ENCODE measurements at regions not wholly inside any gene's neighbourhood (a gene's known extent, or its start where the extent isn't known, plus 50 kb on each side); places are given as distances from the start of the nearest gene placed in this dataset.

DNA sequence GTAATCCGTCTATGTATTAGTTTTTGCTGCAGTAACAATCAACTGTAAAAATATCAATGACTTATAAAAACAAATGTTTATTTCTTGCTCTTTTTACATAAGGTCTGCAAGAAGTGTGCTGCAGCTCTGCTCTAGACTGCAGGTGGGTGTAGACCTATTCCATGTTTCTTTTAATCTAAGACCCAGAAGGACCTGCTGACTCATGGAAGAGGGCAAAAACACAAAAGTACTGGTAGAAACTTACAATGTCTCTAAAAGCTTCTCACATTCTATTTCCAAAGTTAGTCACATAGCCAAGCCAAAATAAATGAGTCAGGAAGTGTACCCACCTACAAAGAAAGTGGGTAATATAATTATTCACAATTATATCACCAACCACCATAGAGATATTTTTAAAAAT lies 435.9 kb upstream of the FAT3 start:
- DNase-seq (ENCODE audit: low read depth, low spot score): no peak
- H3K4me1 ChIP-seq (ENCODE audit: control insufficient read depth, insufficient read depth, low read length): no peaks in the 10 kb centered on the region
- H3K27ac ChIP-seq (ENCODE audit: low read length): no peak overlapping the region
- no TSS peak for BruUV-seq (replicated peaks)
- H3K36me3 ChIP-seq (ENCODE audit: control insufficient read depth, insufficient read depth, low read length): no peaks in the 10 kb centered on the region
- TF ChIP-seq POLR2AphosphoS5 (IDR thresholded peaks at IDR 0.05; ENCODE audit: low read depth, low read length): no peak
- no peak for TF ChIP-seq SIN3A (IDR thresholded peaks at IDR 0.05; ENCODE audit: borderline replicate concordance, insufficient read depth, low read depth, low read length)
- TF ChIP-seq, protein P1, sequence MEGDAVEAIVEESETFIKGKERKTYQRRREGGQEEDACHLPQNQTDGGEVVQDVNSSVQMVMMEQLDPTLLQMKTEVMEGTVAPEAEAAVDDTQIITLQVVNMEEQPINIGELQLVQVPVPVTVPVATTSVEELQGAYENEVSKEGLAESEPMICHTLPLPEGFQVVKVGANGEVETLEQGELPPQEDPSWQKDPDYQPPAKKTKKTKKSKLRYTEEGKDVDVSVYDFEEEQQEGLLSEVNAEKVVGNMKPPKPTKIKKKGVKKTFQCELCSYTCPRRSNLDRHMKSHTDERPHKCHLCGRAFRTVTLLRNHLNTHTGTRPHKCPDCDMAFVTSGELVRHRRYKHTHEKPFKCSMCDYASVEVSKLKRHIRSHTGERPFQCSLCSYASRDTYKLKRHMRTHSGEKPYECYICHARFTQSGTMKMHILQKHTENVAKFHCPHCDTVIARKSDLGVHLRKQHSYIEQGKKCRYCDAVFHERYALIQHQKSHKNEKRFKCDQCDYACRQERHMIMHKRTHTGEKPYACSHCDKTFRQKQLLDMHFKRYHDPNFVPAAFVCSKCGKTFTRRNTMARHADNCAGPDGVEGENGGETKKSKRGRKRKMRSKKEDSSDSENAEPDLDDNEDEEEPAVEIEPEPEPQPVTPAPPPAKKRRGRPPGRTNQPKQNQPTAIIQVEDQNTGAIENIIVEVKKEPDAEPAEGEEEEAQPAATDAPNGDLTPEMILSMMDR (IDR thresholded peaks at IDR 0.05): no peak
- TF ChIP-seq TCF7L2 (IDR thresholded peaks at IDR 0.05; ENCODE audit: low read depth, low read length): no peak
- TF ChIP-seq, protein P2, sequence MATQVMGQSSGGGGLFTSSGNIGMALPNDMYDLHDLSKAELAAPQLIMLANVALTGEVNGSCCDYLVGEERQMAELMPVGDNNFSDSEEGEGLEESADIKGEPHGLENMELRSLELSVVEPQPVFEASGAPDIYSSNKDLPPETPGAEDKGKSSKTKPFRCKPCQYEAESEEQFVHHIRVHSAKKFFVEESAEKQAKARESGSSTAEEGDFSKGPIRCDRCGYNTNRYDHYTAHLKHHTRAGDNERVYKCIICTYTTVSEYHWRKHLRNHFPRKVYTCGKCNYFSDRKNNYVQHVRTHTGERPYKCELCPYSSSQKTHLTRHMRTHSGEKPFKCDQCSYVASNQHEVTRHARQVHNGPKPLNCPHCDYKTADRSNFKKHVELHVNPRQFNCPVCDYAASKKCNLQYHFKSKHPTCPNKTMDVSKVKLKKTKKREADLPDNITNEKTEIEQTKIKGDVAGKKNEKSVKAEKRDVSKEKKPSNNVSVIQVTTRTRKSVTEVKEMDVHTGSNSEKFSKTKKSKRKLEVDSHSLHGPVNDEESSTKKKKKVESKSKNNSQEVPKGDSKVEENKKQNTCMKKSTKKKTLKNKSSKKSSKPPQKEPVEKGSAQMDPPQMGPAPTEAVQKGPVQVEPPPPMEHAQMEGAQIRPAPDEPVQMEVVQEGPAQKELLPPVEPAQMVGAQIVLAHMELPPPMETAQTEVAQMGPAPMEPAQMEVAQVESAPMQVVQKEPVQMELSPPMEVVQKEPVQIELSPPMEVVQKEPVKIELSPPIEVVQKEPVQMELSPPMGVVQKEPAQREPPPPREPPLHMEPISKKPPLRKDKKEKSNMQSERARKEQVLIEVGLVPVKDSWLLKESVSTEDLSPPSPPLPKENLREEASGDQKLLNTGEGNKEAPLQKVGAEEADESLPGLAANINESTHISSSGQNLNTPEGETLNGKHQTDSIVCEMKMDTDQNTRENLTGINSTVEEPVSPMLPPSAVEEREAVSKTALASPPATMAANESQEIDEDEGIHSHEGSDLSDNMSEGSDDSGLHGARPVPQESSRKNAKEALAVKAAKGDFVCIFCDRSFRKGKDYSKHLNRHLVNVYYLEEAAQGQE (IDR thresholded peaks at IDR 0.05; ENCODE audit: insufficient read depth in 1 of 2, low read depth in 2 of 2, low read length in 1 of 2): no peak
- H3K27me3 ChIP-seq (ENCODE audit: control insufficient read depth, insufficient read depth, low read length): no peaks in the 10 kb centered on the region
- CTCF ChIA-PET: no interaction called here
- intact Hi-C loops (cut with micrococcal nuclease; ENCODE audit: unreplicated experiment): no loop called here
- in situ Hi-C loops (cut with HindIII; ENCODE audit: low pct_unique_long_range_greater_than_20kb, low sequenced_read_pairs): no loop called here
- no peak overlapping the region for H3K4me3 ChIP-seq (ENCODE audit: low read depth in 2 of 2, low read length in 2 of 2)
- POLR2A ChIA-PET: no interaction called here
- no peak for ATAC-seq
- H3K9me3 ChIP-seq (ENCODE audit: control insufficient read depth, insufficient read depth, low read depth, low read length): no peaks in the 10 kb centered on the region

DNA sequence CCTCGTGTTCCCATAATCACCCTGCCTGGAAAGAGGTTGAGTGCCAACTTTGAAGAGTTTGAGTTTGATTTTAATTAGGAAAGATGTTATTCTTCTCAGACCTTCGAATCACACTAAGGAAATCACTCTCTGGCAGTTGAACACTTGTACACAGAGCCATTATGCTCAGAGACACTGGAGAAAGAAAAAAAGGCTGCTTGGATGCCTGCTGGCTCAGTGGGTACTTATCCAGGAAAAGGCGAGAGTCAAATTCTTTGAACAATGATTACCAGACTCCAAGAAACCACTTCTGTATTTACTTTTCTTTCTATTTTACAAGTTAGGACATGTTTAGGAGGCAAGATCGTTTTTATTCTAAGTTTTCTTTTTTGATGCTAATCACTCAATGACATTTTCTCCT lies 438.5 kb upstream of the FAT3 start:
- ChIA-PET POLR2A (no interaction called here), CTCF (no interaction called here)
- no peak overlapping the region for H3K4me3 ChIP-seq (ENCODE audit: low read depth in 2 of 2, low read length in 2 of 2)
- no peaks in the 10 kb centered on the region for H3K36me3 ChIP-seq (ENCODE audit: control insufficient read depth, insufficient read depth, low read length)
- H3K9me3 ChIP-seq (ENCODE audit: control insufficient read depth, insufficient read depth, low read depth, low read length): no peaks in the 10 kb centered on the region
- in situ Hi-C loops (cut with HindIII; ENCODE audit: low pct_unique_long_range_greater_than_20kb, low sequenced_read_pairs) (no loop called here), intact Hi-C loops (cut with micrococcal nuclease; ENCODE audit: unreplicated experiment) (no loop called here)
- BruUV-seq (replicated peaks): no TSS peak
- H3K4me1 ChIP-seq (ENCODE audit: control insufficient read depth, insufficient read depth, low read length): no peaks in the 10 kb centered on the region
- no peaks in the 10 kb centered on the region for H3K27me3 ChIP-seq (ENCODE audit: control insufficient read depth, insufficient read depth, low read length)
- no peak for DNase-seq (ENCODE audit: low read depth, low spot score)
- H3K27ac ChIP-seq (ENCODE audit: low read length): no peak overlapping the region
- TF ChIP-seq, protein P2 (IDR thresholded peaks at IDR 0.05; ENCODE audit: insufficient read depth in 1 of 2, low read depth in 2 of 2, low read length in 1 of 2): no peak
- TF ChIP-seq TCF7L2 (IDR thresholded peaks at IDR 0.05; ENCODE audit: low read depth, low read length): no peak
- TF ChIP-seq, protein P1 (IDR thresholded peaks at IDR 0.05): no peak
- TF ChIP-seq SIN3A (IDR thresholded peaks at IDR 0.05; ENCODE audit: borderline replicate concordance, insufficient read depth, low read depth, low read length): no peak
- TF ChIP-seq POLR2AphosphoS5 (IDR thresholded peaks at IDR 0.05; ENCODE audit: low read depth, low read length): no peak
- no peak for ATAC-seq
